Panc1 (cell line): ENCODE measurements at regions not wholly inside any gene's neighbourhood (a gene's known extent, or its start where the extent isn't known, plus 50 kb on each side); places are given as distances from the start of the nearest gene placed in this dataset.

ENCODE experiments used
- ATAC-seq: fragments of 200-7000 bp; cut with Tn5 transposase; 2 replicates; pipeline ENCODE4 v1.9.1; 2020; ENCODE audit warnings: mild to moderate bottlenecking, moderate library complexity
- BruUV-seq: library from RNA; stranded (reverse); fragments of 400-500 nt; replicated peaks from 2 replicates; lab custom pipeline; 2021; lab: Mats Ljungman, UMichigan
- CTCF ChIA-PET: fragments of 300-600 bp; sonication (Branson Sonifier 250); formaldehyde crosslinking; loops from one replicate; lab custom pipeline; 2022; ENCODE audit warnings: antibody characterized with exemption; lab: Charles Lee
- POLR2A ChIA-PET: fragments of 300-600 bp; sonication (Branson Sonifier 250); formaldehyde crosslinking; loops from one replicate; lab custom pipeline; 2022; ENCODE audit warnings: antibody characterized with exemption; lab: Charles Lee
- DNase-seq: peaks from one replicate; pipeline ENCODE4 v3.0.0-alpha.2; 2010; ENCODE audit warnings: low read depth, low spot score
- H3K27ac ChIP-seq: 2 replicates; pipeline ENCODE4 v1.5.1; 2011; ENCODE audit warnings: mild to moderate bottlenecking, low read length, inconsistent platforms
- H3K27me3 ChIP-seq: fragments of 200-500 bp; sonication (Bioruptor generic); 2 replicates; pipeline ENCODE4 v1.6.0; 2014; ENCODE audit warnings: low read length, inconsistent platforms; ENCODE audit not compliant: control insufficient read depth, insufficient read depth
- H3K36me3 ChIP-seq: fragments of 200-500 bp; sonication (Bioruptor generic); 2 replicates; pipeline ENCODE4 v1.5.1; 2014; ENCODE audit warnings: inconsistent platforms, mild to moderate bottlenecking, low read length, moderate library complexity; ENCODE audit not compliant: control insufficient read depth, insufficient read depth
- H3K4me1 ChIP-seq: 2 replicates; pipeline ENCODE4 v1.5.1; 2011; ENCODE audit warnings: inconsistent platforms, mild to moderate bottlenecking, low read length, moderate library complexity; ENCODE audit not compliant: control insufficient read depth, insufficient read depth
- H3K4me3 ChIP-seq, 2 experiments: 2 replicates each; pipeline ENCODE4 v1.5.1; 2011 to 2012; ENCODE audit warnings: low read depth in 2 of 2, low read length in 2 of 2, mild to moderate bottlenecking in 2 of 2, inconsistent platforms in 1 of 2, moderate library complexity in 1 of 2
- H3K9me3 ChIP-seq: fragments of 200-500 bp; sonication (Bioruptor generic); 2 replicates; pipeline ENCODE4 v1.5.1; 2014; ENCODE audit warnings: low read depth, mild to moderate bottlenecking, inconsistent platforms, low read length, moderate library complexity; ENCODE audit not compliant: control insufficient read depth, insufficient read depth
- CTCF ChIP-seq: fragments of 450-650 bp; IDR thresholded peaks from 2 replicates; pipeline ENCODE4 v1.5.1; 2017; ENCODE audit warnings: mild to moderate bottlenecking
- POLR2AphosphoS5 ChIP-seq: IDR thresholded peaks from 2 replicates; pipeline ENCODE4 v1.6.1; 2012; ENCODE audit warnings: mild to moderate bottlenecking, low read depth, low read length, moderate library complexity
- REST ChIP-seq, 2 experiments: IDR thresholded peaks; 2 replicates each; pipeline ENCODE4 v1.6.1; 2011 to 2012; ENCODE audit warnings: low read depth in 2 of 2, control low read depth in 1 of 2, low read length in 1 of 2, mild to moderate bottlenecking in 1 of 2, moderate library complexity in 1 of 2; ENCODE audit not compliant: insufficient read depth in 1 of 2
- SIN3A ChIP-seq: IDR thresholded peaks from 2 replicates; pipeline ENCODE4 v1.6.1; 2012; ENCODE audit warnings: low read depth, mild to moderate bottlenecking, low read length, moderate library complexity, borderline replicate concordance; ENCODE audit not compliant: insufficient read depth
- TCF7L2 ChIP-seq: IDR thresholded peaks from 2 replicates; pipeline ENCODE4 v1.6.1; 2011; ENCODE audit warnings: mild to moderate bottlenecking, low read depth, low read length, inconsistent platforms
- in situ Hi-C: cut with HindIII; loops from 2 replicates; pipeline ENCODE4 v1.10.0; 2016; ENCODE audit warnings: low sequenced_read_pairs, low pct_unique_long_range_greater_than_20kb
- intact Hi-C: fragments of 100-400 bp; cut with micrococcal nuclease; formaldehyde crosslinking; loops from one replicate; pipeline ENCODE4 v1.10.0; 2022; ENCODE audit not compliant: unreplicated experiment

GRCh38 chr20:17828598-17829144, 128.9 kb downstream of the BANF2 start:
- Histone ChIP-seq H3K4me1 (no peaks in the 10 kb centered on the region), H3K4me3 (no peak overlapping the region), H3K27me3 (no peaks in the 10 kb centered on the region), H3K36me3 (no peaks in the 10 kb centered on the region), H3K9me3 (no peaks in the 10 kb centered on the region), H3K27ac (no peak overlapping the region)
- ChIA-PET POLR2A (no interaction called here), CTCF (no interaction called here)
- TF ChIP-seq TCF7L2 (no peak), CTCF (no peak), SIN3A (no peak)
- ATAC-seq (no peak), DNase-seq (no peak)
- in situ Hi-C loops = no loop called here
- BruUV-seq = no TSS peak
- intact Hi-C loops = no loop called here

- no peak overlapping the region for H3K27ac ChIP-seq
- no peaks in the 10 kb centered on the region for H3K4me1 ChIP-seq
- intact Hi-C loops = no loop called here
- ATAC-seq = no peak
- DNase-seq = no peak
- H3K36me3 ChIP-seq = no peaks in the 10 kb centered on the region
- H3K4me3 ChIP-seq = no peak overlapping the region
- TF ChIP-seq REST (IDR thresholded peaks at IDR 0.05; ENCODE audit: insufficient read depth in 1 of 2, low read depth in 2 of 2, low read length in 1 of 2) (no peak), TCF7L2 (no peak), SIN3A (no peak), CTCF (no peak), POLR2AphosphoS5 (no peak)
- H3K27me3 ChIP-seq = no peaks in the 10 kb centered on the region
- ChIA-PET POLR2A (no interaction called here), CTCF (no interaction called here)
- in situ Hi-C loops = no loop called here
- no TSS peak for BruUV-seq
- no peaks in the 10 kb centered on the region for H3K9me3 ChIP-seq
Observed at GRCh38 chr20:17827759-17828559, 128.2 kb downstream of the BANF2 start.
